ENCODE measurements at regions not wholly inside any gene's neighbourhood (a gene's known extent, or its start where the extent isn't known, plus 50 kb on each side); places are given as distances from the start of the nearest gene placed in this dataset.

- TF ChIP-seq, protein P1, sequence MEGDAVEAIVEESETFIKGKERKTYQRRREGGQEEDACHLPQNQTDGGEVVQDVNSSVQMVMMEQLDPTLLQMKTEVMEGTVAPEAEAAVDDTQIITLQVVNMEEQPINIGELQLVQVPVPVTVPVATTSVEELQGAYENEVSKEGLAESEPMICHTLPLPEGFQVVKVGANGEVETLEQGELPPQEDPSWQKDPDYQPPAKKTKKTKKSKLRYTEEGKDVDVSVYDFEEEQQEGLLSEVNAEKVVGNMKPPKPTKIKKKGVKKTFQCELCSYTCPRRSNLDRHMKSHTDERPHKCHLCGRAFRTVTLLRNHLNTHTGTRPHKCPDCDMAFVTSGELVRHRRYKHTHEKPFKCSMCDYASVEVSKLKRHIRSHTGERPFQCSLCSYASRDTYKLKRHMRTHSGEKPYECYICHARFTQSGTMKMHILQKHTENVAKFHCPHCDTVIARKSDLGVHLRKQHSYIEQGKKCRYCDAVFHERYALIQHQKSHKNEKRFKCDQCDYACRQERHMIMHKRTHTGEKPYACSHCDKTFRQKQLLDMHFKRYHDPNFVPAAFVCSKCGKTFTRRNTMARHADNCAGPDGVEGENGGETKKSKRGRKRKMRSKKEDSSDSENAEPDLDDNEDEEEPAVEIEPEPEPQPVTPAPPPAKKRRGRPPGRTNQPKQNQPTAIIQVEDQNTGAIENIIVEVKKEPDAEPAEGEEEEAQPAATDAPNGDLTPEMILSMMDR (IDR thresholded peaks at IDR 0.05): no peak
- no peak for TF ChIP-seq POLR2A (IDR thresholded peaks at IDR 0.05)
These were observed 599.2 kb upstream of the MGMT start for GRCh38 chr10:128867819-128868218.
